ENCODE measurements at regions not wholly inside any gene's neighbourhood (a gene's known extent, or its start where the extent isn't known, plus 50 kb on each side); places are given as distances from the start of the nearest gene placed in this dataset.

- 54% methylated on average over 5 of the region's 6 CpGs for WGBS (ENCODE audit: low lambda C conversion rate)
These were observed 553.0 kb downstream of the JRKL start for GRCh38 chr11:96942855-96943254.

GRCh38 chr11:96943970-96944369 lies 554.2 kb downstream of the JRKL start:
- no peak overlapping the region for H3K4me2 ChIP-seq
- no peaks in the 10 kb centered on the region for H3F3A ChIP-seq (replicated peaks; ENCODE audit: insufficient read depth)
- WGBS (ENCODE audit: low lambda C conversion rate): 15% methylated on average over 1 of the region's 1 CpG
- no peaks in the 10 kb centered on the region for H3K27me3 ChIP-seq (ENCODE audit: insufficient read depth)
- no peaks in the 10 kb centered on the region for H3K4me1 ChIP-seq (ENCODE audit: control insufficient read depth in 1 of 2, insufficient read depth in 2 of 2, low read depth in 1 of 2, low read length in 1 of 2)
- no peak overlapping the region for H3K4me3 ChIP-seq (ENCODE audit: low read depth in 2 of 2, low read length in 1 of 2)
- H3K79me2 ChIP-seq (ENCODE audit: insufficient read depth): no peaks in the 10 kb centered on the region
- H3K9ac ChIP-seq: no peak overlapping the region
- no peaks in the 10 kb centered on the region for H3K9me2 ChIP-seq
- ChIA-PET CTCF (no interaction called here), POLR2A (no interaction called here)
- H3K9me3 ChIP-seq: no peaks in the 10 kb centered on the region
- H2AFZ ChIP-seq (ENCODE audit: low read depth): no peak overlapping the region
- no peaks in the 10 kb centered on the region for H3K36me3 ChIP-seq (replicated peaks in 1 of 2; ENCODE audit: control insufficient read depth in 1 of 2, insufficient read depth in 2 of 2, low read length in 1 of 2)
- TF ChIP-seq USF2 (IDR thresholded peaks at IDR 0.05; ENCODE audit: borderline replicate concordance, low read depth, low read length) (no peak), CTCF (IDR thresholded peaks at IDR 0.05) (peak; percentile 37), ZBTB33 (IDR thresholded peaks at IDR 0.05; ENCODE audit: borderline replicate concordance, low read depth) (no peak)
- H3K27ac ChIP-seq (ENCODE audit: low read depth in 2 of 2, low read length in 1 of 2): no peak overlapping the region
- H4K20me1 ChIP-seq (ENCODE audit: insufficient read depth): no peaks in the 10 kb centered on the region
- no peak for DNase-seq

More at GRCh38 chr11:96942855-96943254, 553.0 kb downstream of the JRKL start:
- Histone ChIP-seq H3K79me2 (ENCODE audit: insufficient read depth) (no peaks in the 10 kb centered on the region), H3K27me3 (ENCODE audit: insufficient read depth) (no peaks in the 10 kb centered on the region), H3K9me2 (no peaks in the 10 kb centered on the region), H3K4me1 (ENCODE audit: control insufficient read depth in 1 of 2, insufficient read depth in 2 of 2, low read depth in 1 of 2, low read length in 1 of 2) (no peaks in the 10 kb centered on the region), H3K4me3 (ENCODE audit: low read depth in 2 of 2, low read length in 1 of 2) (no peak overlapping the region), H3K27ac (ENCODE audit: low read depth in 2 of 2, low read length in 1 of 2) (no peak overlapping the region), H3F3A (replicated peaks; ENCODE audit: insufficient read depth) (no peaks in the 10 kb centered on the region), H3K9me3 (no peaks in the 10 kb centered on the region), H3K9ac (no peak overlapping the region), H3K4me2 (no peak overlapping the region), H2AFZ (ENCODE audit: low read depth) (no peak overlapping the region), H4K20me1 (ENCODE audit: insufficient read depth) (no peaks in the 10 kb centered on the region), H3K36me3 (replicated peaks in 1 of 2; ENCODE audit: control insufficient read depth in 1 of 2, insufficient read depth in 2 of 2, low read length in 1 of 2) (no peaks in the 10 kb centered on the region)
- TF ChIP-seq TAF1 (IDR thresholded peaks at IDR 0.05; ENCODE audit: borderline replicate concordance, low read depth, low read length) (no peak), NRF1 (IDR thresholded peaks at IDR 0.05; ENCODE audit: low read depth, low read length) (no peak), FOXJ3 (CRISPR knock-in tag; IDR thresholded peaks at IDR 0.05) (no peak), ELF1 (IDR thresholded peaks at IDR 0.05) (no peak), SIN3A (IDR thresholded peaks at IDR 0.05; ENCODE audit: borderline replicate concordance, low read depth, low read length) (no peak), MXI1 (IDR thresholded peaks at IDR 0.05; ENCODE audit: low read depth, low read length) (no peak)
- no peak for DNase-seq
- ChIA-PET POLR2A (no interaction called here), CTCF (no interaction called here)

Data from SK-N-SH (cell line).